AML-193 (cell line): ENCODE measurements at regions not wholly inside any gene's neighbourhood (a gene's known extent, or its start where the extent isn't known, plus 50 kb on each side); places are given as distances from the start of the nearest gene placed in this dataset.
A peak's percentile ranks its signal among the peaks of the same experiment; 100 is the strongest.

Experiments used
- DNase-seq, 2 experiments: peaks; one replicate each; lab custom pipeline; 2025; lab: John Stamatoyannopoulos, UW

DNA sequence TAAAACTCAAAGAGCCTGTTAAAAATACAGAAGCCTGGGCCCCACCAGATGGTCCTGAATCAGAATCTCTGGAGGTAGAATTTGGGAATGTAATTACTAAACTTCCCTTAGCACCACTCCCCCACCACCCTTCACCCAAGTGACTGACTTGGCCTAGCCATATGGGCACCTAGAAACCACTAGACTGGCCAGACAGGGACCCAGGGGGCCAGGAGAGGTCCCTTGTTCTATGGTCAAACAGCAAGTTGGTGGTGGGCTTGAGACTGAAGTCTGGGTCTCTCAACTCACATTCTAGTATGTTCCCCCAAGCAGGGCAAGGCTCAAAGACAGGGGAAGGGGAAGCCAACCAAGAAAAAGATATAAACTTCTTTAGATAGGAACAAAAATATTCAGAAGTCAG lies 301.5 kb upstream of the TLE3 start:
- no peak for DNase-seq

DNA sequence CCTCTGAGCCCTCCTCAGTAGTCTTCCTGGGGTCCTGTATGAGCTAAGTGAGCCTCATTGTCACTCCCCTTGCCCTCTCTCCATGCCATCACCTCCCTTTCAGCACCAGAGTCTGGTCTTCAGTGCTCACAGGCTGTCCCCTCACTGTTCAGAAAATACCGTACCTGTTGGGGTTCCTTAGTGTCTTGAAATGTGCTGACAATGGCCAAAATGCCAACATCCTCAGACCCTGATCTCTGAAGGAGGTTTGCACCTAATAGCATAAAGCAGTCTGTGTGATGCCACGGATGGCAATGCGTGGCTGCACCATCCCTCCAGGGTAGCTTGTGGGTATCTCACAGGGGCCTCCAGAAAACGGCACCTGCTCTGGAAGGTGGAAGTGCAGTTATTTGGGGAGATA lies 301.0 kb upstream of the TLE3 start:
- no peak for DNase-seq

DNA sequence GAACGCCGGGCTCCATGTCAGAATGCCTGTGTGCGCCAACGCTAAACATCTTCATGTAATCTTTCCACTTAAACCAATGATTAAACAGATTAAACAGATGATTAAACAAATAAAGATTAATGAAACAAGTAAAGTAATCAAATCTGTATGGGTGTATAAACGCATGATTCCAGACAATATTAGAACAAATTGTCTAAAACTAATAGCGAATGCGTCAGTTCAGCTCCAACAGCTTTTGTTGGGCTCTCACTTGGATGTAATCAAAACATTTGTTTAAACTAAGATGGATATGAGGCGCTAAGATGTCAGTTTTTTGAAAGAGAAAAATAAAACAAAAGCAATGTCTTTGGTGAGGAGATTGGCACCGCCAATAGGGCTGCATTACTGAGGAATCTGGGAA lies 299.1 kb upstream of the TLE3 start:
- DNase-seq, result no peak

DNA sequence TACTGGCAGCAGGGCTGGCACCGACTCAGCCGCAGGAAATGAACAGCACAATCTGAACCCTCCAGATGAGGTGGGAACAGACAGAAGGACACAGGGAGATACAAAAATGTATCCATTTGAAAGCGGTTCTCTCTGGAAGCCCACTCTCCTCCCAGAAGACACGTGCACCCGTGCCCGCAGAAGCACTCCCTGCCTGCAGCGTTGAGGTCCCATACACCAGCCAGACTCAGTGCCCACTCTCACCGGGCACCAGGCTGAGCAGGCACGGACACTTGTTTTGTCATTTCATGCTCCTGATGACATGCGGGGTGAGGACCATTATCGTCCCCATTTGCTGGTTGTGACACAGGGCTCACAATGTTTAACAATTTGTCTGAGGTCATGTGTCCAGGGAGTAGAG lies 297.4 kb upstream of the TLE3 start:
- no peak for DNase-seq

GRCh38 chr15:70390723-70391122 lies 293.0 kb upstream of the TLE3 start:
- no peak for DNase-seq

DNA sequence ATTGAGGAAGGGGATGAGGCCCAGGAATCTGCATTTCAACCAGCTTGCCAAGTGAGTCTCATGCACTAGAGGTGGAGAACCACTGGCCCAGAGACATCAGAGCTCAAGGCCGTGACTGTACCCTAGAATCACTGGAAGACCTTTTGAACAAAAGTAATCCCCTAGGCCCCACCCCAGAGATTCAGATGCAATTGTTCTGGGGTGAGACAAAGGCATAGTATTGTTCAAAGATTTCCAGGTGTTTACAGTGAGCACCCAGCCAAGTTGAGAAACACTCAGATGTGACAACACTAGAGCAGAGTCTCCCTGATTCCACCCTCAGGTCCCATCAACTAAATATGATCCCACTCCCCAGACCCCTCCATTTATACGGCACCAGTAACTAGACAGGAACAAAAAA lies 290.3 kb upstream of the TLE3 start:
- DNase-seq, result no peak

GRCh38 chr15:70387081-70387480 lies 289.4 kb upstream of the TLE3 start:
- DNase-seq, result no peak

GRCh38 chr15:70385711-70386110 lies 288.0 kb upstream of the TLE3 start:
- no peak for DNase-seq

GRCh38 chr15:70385052-70385451 lies 287.3 kb upstream of the TLE3 start:
- no peak for DNase-seq

- no peak for DNase-seq
These were observed 286.1 kb upstream of the TLE3 start for GRCh38 chr15:70383856-70384255.

DNA sequence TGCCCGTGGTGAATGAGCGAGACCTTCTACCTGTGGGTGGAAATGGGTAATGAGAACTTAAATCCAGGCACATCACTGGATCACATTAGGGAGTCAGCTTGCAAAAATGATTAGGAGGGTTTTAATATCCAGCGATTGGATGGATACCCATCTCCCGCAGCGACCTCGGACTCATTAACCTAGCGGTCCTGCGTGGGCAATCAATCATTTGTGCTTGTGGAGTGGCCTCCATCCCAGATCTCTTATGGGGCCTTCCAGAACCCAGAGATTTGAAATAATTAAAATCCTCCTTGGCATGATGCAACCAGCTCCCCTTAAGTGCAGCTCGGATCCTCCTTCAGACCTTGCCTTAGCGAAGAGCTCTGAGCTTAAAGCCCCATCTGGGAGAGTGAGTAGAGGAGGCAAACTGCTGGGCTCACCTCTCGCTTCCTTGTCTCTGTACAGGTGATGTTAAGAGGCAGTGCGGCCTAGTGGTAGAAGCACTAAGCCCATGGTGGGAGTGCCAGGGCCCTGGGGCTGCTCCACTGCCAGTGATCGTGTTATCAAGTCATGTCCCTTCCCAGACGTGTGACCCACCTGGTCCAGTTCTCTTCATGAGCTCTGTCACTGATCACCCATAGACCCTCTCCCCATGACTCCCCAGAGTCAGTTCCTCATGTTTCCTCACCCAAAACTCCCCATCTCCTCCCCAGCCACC lies 285.2 kb upstream of the TLE3 start:
- no peak for DNase-seq

DNA sequence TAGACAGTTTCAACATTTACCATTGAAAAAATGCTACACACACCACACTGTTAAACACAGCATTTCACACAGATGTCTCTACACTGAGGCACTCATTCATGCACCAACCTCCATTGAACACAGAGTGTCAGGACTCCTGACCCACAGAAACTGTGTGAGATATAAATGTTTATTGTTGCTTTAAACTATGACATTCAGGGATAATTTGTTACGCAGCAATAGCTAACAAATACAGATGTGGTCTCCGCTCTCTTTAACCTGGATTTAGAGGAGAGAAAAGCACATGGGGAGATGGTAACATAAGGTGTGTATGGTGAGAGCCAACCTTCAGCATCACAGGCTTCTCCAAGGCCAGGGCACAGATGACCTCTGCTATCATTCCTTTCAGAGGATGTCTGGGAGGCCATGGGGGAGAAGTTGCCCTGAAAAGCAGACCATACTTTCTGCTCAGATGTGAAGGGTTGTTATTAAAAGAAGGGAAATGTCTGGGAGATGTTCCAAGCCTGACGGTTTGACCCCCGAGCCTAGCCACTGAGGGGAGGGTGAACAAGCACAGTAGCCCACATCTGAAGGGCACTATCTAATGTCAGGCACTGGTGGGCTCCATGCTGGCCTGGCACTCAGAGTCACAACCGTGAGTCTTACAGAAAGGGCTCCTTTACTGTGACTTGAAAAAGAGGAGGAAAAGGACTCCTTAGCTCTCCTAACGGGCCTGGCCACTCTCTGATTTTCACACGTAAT lies 284.5 kb upstream of the TLE3 start:
- DNase-seq, result no peak

DNA sequence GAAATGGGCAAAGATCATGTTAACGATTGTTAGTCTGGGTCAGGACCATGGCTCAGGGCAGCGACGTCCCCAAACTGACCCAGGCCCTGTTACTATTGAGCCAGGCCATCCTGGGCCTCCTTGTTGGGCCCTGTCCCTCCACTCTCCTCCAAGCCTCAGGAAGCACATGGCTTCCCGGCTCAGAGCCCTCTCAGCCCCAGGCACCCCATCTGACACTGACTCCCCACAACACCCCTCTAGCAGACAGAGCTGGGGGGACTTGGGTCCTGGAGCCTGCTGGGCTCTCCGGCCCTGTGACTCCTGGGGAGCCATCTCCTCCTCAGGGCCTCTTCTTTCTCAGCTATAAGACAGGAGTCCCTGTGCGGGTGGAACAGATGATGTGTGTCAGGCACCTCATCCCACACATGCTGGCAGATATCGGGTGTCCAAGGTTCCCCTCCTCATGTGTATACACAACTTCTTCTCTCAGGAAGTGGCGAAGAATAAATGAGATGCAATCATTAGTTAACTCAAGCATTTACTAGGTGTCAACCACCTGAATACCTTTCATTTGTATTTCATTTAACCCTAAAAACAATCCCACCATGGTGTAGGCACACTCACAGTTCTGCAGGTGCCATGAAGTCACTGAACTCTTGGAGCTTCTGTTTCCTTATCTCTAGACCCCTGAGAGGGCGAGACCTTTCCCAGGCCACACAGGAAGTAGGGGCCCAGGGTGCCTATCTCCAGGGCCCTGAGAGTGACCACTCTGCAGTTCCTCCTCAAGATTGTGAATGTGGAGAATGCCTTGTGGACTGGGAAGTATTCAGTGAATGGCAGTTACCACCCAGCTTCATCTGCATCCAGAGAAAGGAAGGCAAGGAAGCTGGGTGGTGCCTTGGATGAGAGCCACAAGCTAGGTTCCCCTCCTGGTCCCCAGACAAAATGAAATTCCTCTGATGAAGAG lies 282.5 kb upstream of the TLE3 start:
- DNase-seq, result no peak

GRCh38 chr15:70379134-70379533 lies 281.4 kb upstream of the TLE3 start:
- DNase-seq, result no peak

DNA sequence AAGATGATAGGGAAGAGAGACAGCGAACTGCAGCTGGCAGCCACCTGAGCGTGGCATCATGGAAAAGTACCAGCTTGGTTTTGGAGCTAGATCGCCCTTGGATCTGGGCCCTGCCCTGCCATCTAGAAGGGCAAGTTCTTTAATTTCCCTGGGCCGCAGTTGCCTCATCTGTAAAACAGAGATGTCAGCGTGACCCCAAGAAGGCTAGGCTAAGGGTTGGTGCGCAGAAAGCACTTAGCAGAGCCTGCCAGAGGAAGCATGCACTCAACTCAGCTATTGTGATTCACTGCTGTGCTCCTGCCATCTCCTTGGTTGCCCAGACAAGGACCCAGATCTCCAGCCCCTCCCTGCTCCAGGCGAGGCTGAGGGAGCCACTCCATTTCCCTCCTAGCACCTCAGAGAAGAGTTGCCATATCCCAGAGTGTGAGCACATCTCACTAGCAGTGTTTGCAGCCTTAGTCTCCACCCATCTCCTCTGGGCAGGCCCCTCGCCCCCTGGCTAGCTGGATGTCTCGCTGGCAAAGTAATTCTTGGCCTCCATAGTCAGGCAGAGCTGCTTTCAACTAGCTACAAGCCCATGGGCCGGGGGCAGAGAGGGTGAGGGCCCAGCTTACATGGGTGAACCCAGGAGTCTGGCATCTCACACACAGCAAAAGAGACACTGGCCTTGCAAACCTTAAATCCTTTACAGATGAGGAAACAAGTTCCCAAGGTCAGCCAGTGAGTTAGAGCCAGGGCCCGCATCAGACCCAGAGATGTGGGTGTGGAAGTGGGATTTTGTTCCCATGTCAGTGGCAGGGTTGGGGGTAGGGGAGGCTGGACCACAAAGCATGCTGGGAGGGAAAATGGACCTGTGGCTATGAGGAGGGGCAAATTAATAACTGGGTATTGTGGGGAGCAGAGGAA lies 280.7 kb upstream of the TLE3 start:
- no peak for DNase-seq

DNA sequence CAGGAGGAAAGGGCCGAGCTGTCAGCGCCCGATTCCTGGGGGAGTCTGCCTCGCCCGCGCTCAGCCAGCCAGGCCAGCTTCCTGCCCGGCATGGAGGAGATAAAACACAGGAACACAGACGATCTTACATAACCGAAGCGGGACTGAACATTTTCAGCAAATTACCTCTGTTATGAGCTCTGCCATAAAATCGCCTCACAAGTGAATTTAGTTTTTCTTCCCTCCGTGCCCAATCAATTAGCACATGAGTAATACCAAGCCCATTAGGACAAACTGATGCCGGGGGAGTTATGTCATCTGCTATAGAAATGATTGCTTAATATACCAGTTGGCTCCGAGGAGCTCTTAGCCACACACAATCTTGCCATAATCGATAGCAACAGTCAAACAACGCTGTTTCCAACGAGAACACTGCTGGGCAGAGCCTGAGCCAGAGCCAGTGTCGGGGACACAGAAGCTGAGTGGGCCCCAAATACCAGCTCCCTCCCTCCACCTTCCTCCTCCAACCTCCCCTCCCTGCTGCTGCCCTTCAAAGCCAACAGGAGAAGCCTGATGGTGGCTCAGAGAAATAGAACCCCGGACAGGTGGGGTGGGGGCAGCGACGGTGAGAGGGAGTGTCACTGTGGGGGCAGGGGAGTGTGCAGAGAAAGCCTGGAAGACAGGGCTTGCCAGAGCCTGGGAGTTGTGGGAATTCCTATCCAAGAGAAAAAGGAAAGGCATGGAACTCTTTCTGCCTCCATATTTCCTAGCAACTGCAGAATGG lies 279.4 kb upstream of the TLE3 start:
- DNase-seq, result peak in 1 of 2 experiments; percentile 2

GRCh38 chr15:70376031-70376928 lies 278.6 kb upstream of the TLE3 start:
- no peak for DNase-seq

DNA sequence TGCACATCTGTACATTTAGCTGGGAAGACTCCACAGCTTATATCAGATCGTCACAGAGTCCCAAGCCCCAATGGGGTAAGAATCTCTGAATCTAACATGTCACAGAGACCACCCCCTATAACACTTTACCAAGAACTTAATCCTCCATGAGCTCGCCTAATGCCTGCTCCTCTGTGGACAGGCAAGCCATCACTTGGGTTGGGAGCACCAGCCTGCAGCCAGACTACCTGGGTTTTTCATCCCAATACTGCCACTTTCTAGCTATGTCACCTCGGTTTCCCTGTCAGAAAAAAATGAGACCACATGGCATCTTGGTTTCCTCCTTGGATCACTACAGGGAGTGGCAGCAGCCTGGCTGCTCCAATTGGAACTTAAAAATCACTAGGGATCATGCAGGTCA lies 277.9 kb upstream of the TLE3 start:
- no peak for DNase-seq

GRCh38 chr15:70375006-70375431 lies 277.3 kb upstream of the TLE3 start:
- DNase-seq, result peak in 1 of 2 experiments; percentile 9

- no peak for DNase-seq
These were observed 276.4 kb upstream of the TLE3 start for GRCh38 chr15:70374096-70374495.
